Fibroblast of villous mesenchyme (primary cell): ENCODE measurements at regions not wholly inside any gene's neighbourhood (a gene's known extent, or its start where the extent isn't known, plus 50 kb on each side); places are given as distances from the start of the nearest gene placed in this dataset.
"Not testable (repeated sequence)": the region's sequence is repeated elsewhere in the genome, so short reads cannot be mapped to it uniquely, and the experiment has no call there.

ENCODE experiments used
- DNase-seq: peaks from one replicate; pipeline ENCODE4 v3.0.0-alpha.2; 2010; ENCODE audit warnings: low read depth
- H3K4me3 ChIP-seq: 2 replicates; pipeline ENCODE4 v1.5.1; 2011; ENCODE audit warnings: low read depth, mild to moderate bottlenecking, low read length
- TF ChIP-seq, protein P1 (sequence below): IDR thresholded peaks from 2 replicates; pipeline ENCODE4 v1.5.1; 2012; ENCODE audit warnings: low read depth, mild to moderate bottlenecking, low read length; ENCODE audit not compliant: insufficient read depth

DNA sequence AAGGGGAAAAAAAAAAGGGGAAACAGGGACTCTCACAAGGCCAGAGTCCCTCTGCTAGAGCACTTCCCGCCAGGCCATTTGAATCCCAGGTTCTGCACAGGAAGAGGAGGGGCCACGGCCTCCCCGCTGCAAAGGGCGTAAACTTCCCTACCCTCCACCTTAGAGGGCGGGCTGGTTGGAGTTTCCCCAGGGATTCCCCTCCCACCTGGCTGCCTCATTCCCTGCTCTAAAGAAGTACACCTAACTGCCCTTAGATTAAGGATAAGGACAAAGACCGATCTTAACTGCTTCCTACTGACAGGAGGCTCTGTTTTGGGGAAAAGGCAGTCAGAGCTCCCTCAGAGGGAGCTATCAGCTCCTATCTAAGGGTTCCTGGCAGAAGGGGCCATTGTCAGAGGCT is 102.0 kb upstream of the ARMC3 start:
- H3K4me3 ChIP-seq, result no peak overlapping the region
- no peak for DNase-seq
- TF ChIP-seq, protein P1, sequence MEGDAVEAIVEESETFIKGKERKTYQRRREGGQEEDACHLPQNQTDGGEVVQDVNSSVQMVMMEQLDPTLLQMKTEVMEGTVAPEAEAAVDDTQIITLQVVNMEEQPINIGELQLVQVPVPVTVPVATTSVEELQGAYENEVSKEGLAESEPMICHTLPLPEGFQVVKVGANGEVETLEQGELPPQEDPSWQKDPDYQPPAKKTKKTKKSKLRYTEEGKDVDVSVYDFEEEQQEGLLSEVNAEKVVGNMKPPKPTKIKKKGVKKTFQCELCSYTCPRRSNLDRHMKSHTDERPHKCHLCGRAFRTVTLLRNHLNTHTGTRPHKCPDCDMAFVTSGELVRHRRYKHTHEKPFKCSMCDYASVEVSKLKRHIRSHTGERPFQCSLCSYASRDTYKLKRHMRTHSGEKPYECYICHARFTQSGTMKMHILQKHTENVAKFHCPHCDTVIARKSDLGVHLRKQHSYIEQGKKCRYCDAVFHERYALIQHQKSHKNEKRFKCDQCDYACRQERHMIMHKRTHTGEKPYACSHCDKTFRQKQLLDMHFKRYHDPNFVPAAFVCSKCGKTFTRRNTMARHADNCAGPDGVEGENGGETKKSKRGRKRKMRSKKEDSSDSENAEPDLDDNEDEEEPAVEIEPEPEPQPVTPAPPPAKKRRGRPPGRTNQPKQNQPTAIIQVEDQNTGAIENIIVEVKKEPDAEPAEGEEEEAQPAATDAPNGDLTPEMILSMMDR, result no peak

DNA sequence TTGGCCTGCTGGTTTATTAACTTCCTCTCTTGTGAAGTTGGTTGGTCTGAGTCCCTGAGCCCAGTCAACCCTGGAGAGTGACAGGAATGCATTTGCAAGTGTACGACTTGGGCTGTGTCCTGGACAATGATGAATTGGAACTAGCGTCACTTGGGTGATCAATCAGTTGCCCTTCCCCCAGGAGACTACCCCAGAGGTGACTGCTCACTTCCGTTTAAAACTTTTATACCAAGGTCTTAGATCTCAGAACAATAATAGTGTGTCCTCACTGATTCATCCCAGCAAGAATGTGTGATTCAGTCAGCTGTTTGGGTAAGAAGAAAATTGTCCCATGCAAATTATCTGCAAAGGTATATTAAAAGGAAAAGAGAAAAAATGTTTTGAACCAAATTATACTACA is 102.9 kb upstream of the ARMC3 start:
- no peak for DNase-seq
- TF ChIP-seq, protein P1, result no peak
- H3K4me3 ChIP-seq, result no peak overlapping the region

DNA sequence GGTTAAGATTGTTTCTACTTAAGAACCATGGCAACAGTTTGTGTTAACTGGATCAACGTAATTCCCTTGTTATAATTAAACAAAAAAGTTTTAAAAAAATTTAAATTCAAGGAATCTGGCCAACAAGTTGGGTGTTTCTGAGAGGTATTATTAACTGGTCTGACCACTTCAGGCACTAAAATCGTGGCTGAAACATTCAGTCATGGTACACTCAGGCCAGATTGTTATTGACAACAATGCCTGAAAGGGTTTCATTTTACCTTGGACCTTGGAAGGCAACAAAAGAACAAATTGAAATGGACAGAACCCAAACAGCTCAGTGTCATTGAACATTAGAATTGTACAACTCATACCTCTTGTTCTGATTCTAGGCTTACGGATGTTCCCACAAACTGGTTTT is 103.3 kb upstream of the ARMC3 start:
- no peak overlapping the region for H3K4me3 ChIP-seq
- no peak for DNase-seq
- TF ChIP-seq, protein P1, result no peak

DNA sequence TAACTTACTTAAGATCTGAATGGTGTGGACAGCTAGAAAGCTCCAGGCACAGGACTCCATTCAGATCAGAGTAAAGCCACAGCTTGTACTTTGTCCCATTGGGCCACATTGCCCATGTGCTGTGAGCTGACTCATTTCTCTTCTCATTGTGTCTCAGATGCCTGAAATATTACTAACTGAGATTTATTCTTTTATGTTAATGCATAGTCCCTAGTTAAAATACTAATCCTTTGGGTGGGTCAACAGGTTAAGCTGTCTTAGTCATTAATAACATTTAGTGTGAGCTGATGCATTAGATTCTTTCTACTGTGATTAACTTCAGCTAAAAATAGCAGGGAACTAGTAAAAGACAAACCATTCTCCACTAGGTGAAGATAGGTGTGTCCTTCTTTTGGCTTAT is 104.7 kb upstream of the ARMC3 start:
- DNase-seq, result peak; percentile 91
- H3K4me3 ChIP-seq, result no peak overlapping the region
- TF ChIP-seq, protein P1, result no peak

DNA sequence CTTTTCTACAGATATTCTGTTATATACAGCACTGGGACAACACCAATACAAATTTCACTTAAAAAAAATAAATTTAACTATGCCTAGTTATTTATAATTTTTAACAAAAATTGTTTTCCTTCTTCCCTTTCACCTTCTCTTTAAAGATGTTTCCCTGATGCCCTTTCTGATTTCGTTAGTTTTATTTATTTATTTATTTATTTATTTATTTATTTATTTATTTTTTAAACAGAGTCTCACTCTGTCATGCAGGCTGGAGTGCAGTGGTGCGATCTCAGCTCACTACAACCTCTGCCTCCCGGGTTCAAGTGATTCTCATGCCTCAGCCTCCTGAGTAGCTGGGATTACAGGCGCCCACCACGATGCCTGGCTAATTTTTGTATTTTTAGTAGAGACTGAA is 105.9 kb upstream of the ARMC3 start:
- H3K4me3 ChIP-seq, DNase-seq: not testable (repeated sequence)

DNA sequence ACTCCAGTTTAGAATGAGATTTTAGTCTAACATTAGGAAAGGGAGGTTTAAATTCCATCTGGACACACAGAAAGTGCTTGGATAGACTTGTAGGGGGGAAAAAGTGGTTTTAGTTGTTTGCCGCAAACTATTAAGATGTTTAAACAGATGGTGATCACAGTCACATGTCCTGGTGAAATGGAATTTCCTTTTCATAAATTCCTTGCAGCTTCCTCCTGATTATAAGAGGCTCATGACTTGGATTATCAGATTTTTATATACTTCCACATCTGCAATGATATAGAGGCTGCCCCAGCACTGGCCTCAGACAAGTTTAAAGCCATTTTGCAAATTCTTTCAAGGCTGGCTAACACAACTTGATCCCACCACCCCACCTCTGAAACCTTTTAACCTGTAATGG is 106.4 kb upstream of the ARMC3 start:
- peak; percentile 95 for DNase-seq
- TF ChIP-seq, protein P1, result no peak
- H3K4me3 ChIP-seq, result no peak overlapping the region

DNA sequence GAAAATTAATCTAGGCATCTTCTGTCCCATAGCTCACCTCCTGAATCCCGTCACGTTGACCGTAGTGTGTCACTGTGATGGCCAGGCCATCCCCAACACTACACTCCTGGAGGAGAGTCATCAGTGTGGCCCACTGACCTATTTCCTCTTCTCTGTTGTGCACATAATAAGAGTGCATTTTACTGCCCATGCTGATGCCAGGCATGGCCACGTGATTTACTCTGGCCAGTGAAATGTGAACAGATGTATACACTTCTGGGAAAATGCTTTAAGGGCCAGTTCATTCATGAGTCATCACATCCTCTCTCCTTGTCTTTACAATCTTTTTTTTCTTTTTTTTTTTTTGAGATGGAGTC is 101.9 kb upstream of the PIP4K2A start:
- H3K4me3 ChIP-seq, result no peak overlapping the region
- TF ChIP-seq, protein P1, result no peak
- DNase-seq, result peak; percentile 90
